Right lobe of liver (tissue), 4 donors: ENCODE measurements at regions not wholly inside any gene's neighbourhood (a gene's known extent, or its start where the extent isn't known, plus 50 kb on each side); places are given as distances from the start of the nearest gene placed in this dataset.

Experiments
- CTCF ChIP-seq, 4 donors: fragments of 200-600 bp in 3 of 4; fragments of 450-650 bp in 1 of 4; IDR thresholded peaks; one replicate each; pipeline versions ENCODE4 v1.5.1 to v1.8.0; 2016 to 2022; ENCODE audit warnings: antibody characterized with exemption in 4 of 4, mild to moderate bottlenecking in 2 of 4
- POLR2A ChIP-seq: fragments of 450-650 bp; IDR thresholded peaks from one replicate; pipeline ENCODE4 v1.6.1; 2017; ENCODE audit warnings: antibody characterized with exemption, mild to moderate bottlenecking
- donor health status: DM: no; HTN: no; CAD: no.
- donor health status: DM: no; HTN: no; CAD: no.
- donor health status: DM: no; HTN: yes; CAD: no.

DNA sequence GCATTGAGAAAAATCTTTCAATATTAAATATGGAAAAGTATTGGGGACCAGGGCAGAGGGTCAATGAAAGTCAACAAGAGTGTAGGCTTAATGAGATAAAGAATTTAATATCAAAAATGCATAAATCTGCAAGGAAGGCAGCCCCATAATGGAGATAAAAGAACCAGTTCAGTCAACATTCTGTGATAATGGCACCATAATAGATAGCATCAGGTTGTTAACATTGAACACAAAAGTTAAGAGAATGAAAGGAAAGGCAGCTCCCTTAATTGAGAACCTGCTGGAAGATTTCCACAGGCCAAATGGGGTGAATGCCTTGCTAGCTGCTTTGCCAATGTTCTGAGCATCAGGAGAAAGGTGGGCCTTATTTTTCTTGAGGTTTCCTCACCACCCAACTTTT, 60.4 kb upstream of the TMEM33 start:
- no peak for TF ChIP-seq CTCF (IDR thresholded peaks at IDR 0.05)
- TF ChIP-seq POLR2A, result no peak
